Karpas-422 (cell line): ENCODE measurements at regions not wholly inside any gene's neighbourhood (a gene's known extent, or its start where the extent isn't known, plus 50 kb on each side); places are given as distances from the start of the nearest gene placed in this dataset.
"Not testable (repeated sequence)": the region's sequence is repeated elsewhere in the genome, so short reads cannot be mapped to it uniquely, and the experiment has no call there.

Experiments used
- DNase-seq: peaks from one replicate; pipeline ENCODE4 v3.0.0-alpha.2; 2015
- H2AFZ ChIP-seq: fragments of 200-600 bp; sonication (generic); 2 replicates; pipeline ENCODE4 v1.6.1; 2014; ENCODE audit warnings: antibody characterized with exemption, low read length, mixed read lengths
- H3K27ac ChIP-seq: fragments of 200-600 bp; sonication (generic); 2 replicates; pipeline ENCODE4 v1.5.1; 2014; ENCODE audit warnings: mild to moderate bottlenecking, low read length, moderate library complexity
- H3K27me3 ChIP-seq: fragments of 200-600 bp; sonication (generic); 2 replicates; pipeline ENCODE4 v1.6.1; 2014; ENCODE audit warnings: low read length, mixed read lengths
- H3K36me3 ChIP-seq: fragments of 200-600 bp; sonication (generic); 2 replicates; pipeline ENCODE4 v1.6.1; 2014; ENCODE audit warnings: low read length, mixed read lengths; ENCODE audit not compliant: insufficient read depth
- H3K4me1 ChIP-seq: fragments of 200-600 bp; sonication (generic); 2 replicates; pipeline ENCODE4 v1.6.1; 2014; ENCODE audit warnings: mild to moderate bottlenecking, low read length, mixed read lengths
- H3K4me2 ChIP-seq: fragments of 200-600 bp; sonication (generic); 2 replicates; pipeline ENCODE4 v1.6.1; 2014; ENCODE audit warnings: low read length, low read depth, mild to moderate bottlenecking; ENCODE audit not compliant: poor library complexity, severe bottlenecking
- H3K4me3 ChIP-seq: fragments of 200-600 bp; sonication (generic); 2 replicates; pipeline ENCODE4 v1.5.1; 2014; ENCODE audit warnings: mild to moderate bottlenecking, antibody characterized with exemption, low read length, mixed read lengths
- H3K79me2 ChIP-seq: fragments of 200-600 bp; sonication (generic); 2 replicates; pipeline ENCODE4 v1.6.1; 2014; ENCODE audit warnings: mild to moderate bottlenecking, low read length, mixed read lengths
- H3K9ac ChIP-seq: fragments of 200-600 bp; sonication (generic); 2 replicates; pipeline ENCODE4 v1.6.0; 2014; ENCODE audit warnings: low read length
- H3K9me2 ChIP-seq: fragments of 200-600 bp; sonication (generic), shearing (Covaris generic); replicated peaks from 2 replicates; pipeline ENCODE4 v1.6.0; 2014; ENCODE audit warnings: mild to moderate bottlenecking, low read length, moderate library complexity; ENCODE audit not compliant: insufficient read depth
- H3K9me3 ChIP-seq: fragments of 300-700, 200-600 bp; sonication (generic); 2 replicates; pipeline ENCODE4 v1.6.1; 2014; ENCODE audit warnings: low read length, mixed read lengths
- H4K20me1 ChIP-seq: fragments of 200-600 bp; sonication (generic); 2 replicates; pipeline ENCODE4 v1.6.1; 2014; ENCODE audit warnings: mild to moderate bottlenecking, antibody characterized with exemption, low read length, low read depth; ENCODE audit not compliant: insufficient read depth

- DNase-seq, result no peak
- no peaks in the 10 kb centered on the region for H3K9me3 ChIP-seq
Observed at GRCh38 chr17:70503449-70503848, 334.1 kb downstream of the KCNJ2 start.

DNA sequence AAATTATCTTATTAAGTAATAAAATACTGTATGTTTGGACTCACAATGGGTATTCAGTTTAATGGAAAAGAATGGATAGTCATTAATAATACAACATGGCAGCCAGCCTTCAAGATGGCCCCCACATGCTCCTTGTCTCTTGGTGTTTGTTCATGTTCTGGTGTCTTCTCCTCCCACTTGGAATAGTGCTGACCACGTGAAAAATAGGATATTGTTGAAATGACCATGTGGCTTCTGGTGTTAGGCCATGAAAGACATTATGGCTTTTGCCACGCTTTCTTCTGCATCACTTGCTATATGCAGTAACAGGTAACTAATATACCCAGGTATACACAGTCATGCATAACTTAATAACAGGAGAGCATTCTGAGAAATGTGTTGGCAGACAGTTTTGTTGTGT, 341.0 kb downstream of the KCNJ2 start:
- H3K4me1 ChIP-seq, result no peaks in the 10 kb centered on the region
- H2AFZ ChIP-seq, result no peak overlapping the region
- no peak overlapping the region for H3K27ac ChIP-seq
- no peaks in the 10 kb centered on the region for H3K27me3 ChIP-seq
- no peak for DNase-seq
- H3K36me3 ChIP-seq, result no peaks in the 10 kb centered on the region
- H3K4me2 ChIP-seq, result no peak overlapping the region
- H3K9me2 ChIP-seq, result no peaks in the 10 kb centered on the region
- H3K4me3 ChIP-seq, result no peak overlapping the region
- H4K20me1 ChIP-seq, result no peaks in the 10 kb centered on the region
- no peak overlapping the region for H3K9ac ChIP-seq
- no peaks in the 10 kb centered on the region for H3K9me3 ChIP-seq
- no peaks in the 10 kb centered on the region for H3K79me2 ChIP-seq

More at GRCh38 chr17:70503449-70503848, 334.1 kb downstream of the KCNJ2 start:
- H4K20me1 ChIP-seq, result no peaks in the 10 kb centered on the region
- H3K27me3 ChIP-seq, result no peaks in the 10 kb centered on the region
- no peak overlapping the region for H3K9ac ChIP-seq
- no peaks in the 10 kb centered on the region for H3K79me2 ChIP-seq
- no peaks in the 10 kb centered on the region for H3K36me3 ChIP-seq
- H3K4me3 ChIP-seq, result no peak overlapping the region
- no peaks in the 10 kb centered on the region for H3K9me2 ChIP-seq
- no peak overlapping the region for H2AFZ ChIP-seq
- no peak overlapping the region for H3K27ac ChIP-seq
- H3K4me1 ChIP-seq, result no peaks in the 10 kb centered on the region
- no peak overlapping the region for H3K4me2 ChIP-seq

DNA sequence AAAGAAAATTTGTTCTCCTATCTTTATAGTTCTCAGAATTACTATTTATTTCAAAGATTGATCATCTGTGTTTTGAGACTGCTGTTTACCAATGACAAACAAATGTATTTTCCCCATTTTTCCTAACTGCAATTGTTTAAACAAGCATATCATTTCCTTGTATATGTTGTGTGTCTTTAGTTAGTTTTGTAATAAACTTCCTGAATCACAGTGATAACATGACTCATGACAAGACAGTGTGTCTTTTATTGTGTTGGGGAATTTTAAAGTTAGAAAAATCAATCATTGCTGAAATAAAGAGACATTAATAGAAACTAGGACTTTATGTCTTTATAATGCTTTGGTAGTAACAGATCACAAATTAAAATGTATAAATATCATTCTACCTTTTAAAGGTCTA, 348.5 kb downstream of the KCNJ2 start:
- no peaks in the 10 kb centered on the region for H3K27me3 ChIP-seq
- H3K4me3 ChIP-seq, result no peak overlapping the region
- H3K4me1 ChIP-seq, result no peaks in the 10 kb centered on the region
- no peaks in the 10 kb centered on the region for H3K36me3 ChIP-seq
- H3K9me3 ChIP-seq, result no peaks in the 10 kb centered on the region
- DNase-seq, result no peak
- no peaks in the 10 kb centered on the region for H4K20me1 ChIP-seq
- no peak overlapping the region for H3K9ac ChIP-seq
- H3K9me2 ChIP-seq, result no peaks in the 10 kb centered on the region
- no peak overlapping the region for H2AFZ ChIP-seq
- H3K79me2 ChIP-seq, result no peaks in the 10 kb centered on the region
- no peak overlapping the region for H3K27ac ChIP-seq
- H3K4me2 ChIP-seq, result no peak overlapping the region

- Histone ChIP-seq H3K9me3 (no peaks in the 10 kb centered on the region), H3K27ac (no peak overlapping the region), H3K9ac (no peak overlapping the region), H2AFZ (no peak overlapping the region), H3K9me2 (no peaks in the 10 kb centered on the region), H3K4me2 (no peak overlapping the region), H3K36me3 (no peaks in the 10 kb centered on the region), H3K4me3 (no peak overlapping the region), H3K79me2 (no peaks in the 10 kb centered on the region), H3K27me3 (no peaks in the 10 kb centered on the region), H3K4me1 (no peaks in the 10 kb centered on the region), H4K20me1 (no peaks in the 10 kb centered on the region)
- no peak for DNase-seq
Observed at GRCh38 chr17:70519300-70519699, 350.0 kb downstream of the KCNJ2 start.

GRCh38 chr17:70520447-70520846, 351.1 kb downstream of the KCNJ2 start:
- H3K4me3 ChIP-seq, result no peak overlapping the region
- no peaks in the 10 kb centered on the region for H3K79me2 ChIP-seq
- H3K4me1 ChIP-seq, result no peaks in the 10 kb centered on the region
- H3K9ac ChIP-seq, result no peak overlapping the region
- no peaks in the 10 kb centered on the region for H4K20me1 ChIP-seq
- no peak overlapping the region for H3K27ac ChIP-seq
- H3K27me3 ChIP-seq, result no peaks in the 10 kb centered on the region
- DNase-seq, result no peak
- no peaks in the 10 kb centered on the region for H3K9me2 ChIP-seq
- H3K4me2 ChIP-seq, result no peak overlapping the region
- no peaks in the 10 kb centered on the region for H3K9me3 ChIP-seq
- no peak overlapping the region for H2AFZ ChIP-seq
- no peaks in the 10 kb centered on the region for H3K36me3 ChIP-seq

DNA sequence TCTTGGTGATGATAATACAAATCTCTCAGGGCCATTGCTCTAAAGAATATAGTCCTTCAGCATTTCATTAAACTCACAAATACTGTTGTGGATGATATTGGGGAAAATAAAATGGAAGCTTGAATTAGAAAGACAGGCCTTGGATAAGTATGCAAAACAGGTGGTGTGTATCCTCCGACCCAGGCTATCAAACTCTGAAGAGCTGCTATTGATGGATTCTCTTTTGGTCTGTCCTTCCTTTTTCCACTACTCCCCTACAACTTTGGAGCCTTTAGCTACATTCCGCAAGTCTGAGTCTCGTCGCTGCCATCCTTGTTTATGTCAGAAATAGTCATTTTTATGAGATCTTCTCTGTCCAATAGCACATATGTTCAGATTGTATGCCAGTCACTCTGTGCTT, 351.6 kb downstream of the KCNJ2 start:
- no peaks in the 10 kb centered on the region for H3K9me3 ChIP-seq
- H2AFZ ChIP-seq, result no peak overlapping the region
- no peak overlapping the region for H3K9ac ChIP-seq
- no peaks in the 10 kb centered on the region for H4K20me1 ChIP-seq
- no peak overlapping the region for H3K4me3 ChIP-seq
- H3K9me2 ChIP-seq, result no peaks in the 10 kb centered on the region
- no peaks in the 10 kb centered on the region for H3K27me3 ChIP-seq
- H3K27ac ChIP-seq, result no peak overlapping the region
- DNase-seq, result no peak
- no peaks in the 10 kb centered on the region for H3K4me1 ChIP-seq
- no peak overlapping the region for H3K4me2 ChIP-seq
- no peaks in the 10 kb centered on the region for H3K79me2 ChIP-seq
- H3K36me3 ChIP-seq, result no peaks in the 10 kb centered on the region

- Histone ChIP-seq H3K4me3 (no peak overlapping the region), H3K79me2 (no peaks in the 10 kb centered on the region), H3K4me2 (no peak overlapping the region), H3K9ac (no peak overlapping the region), H3K27me3 (no peaks in the 10 kb centered on the region), H2AFZ (no peak overlapping the region), H3K9me3 (no peaks in the 10 kb centered on the region), H3K9me2 (no peaks in the 10 kb centered on the region), H3K36me3 (no peaks in the 10 kb centered on the region), H4K20me1 (no peaks in the 10 kb centered on the region), H3K27ac (no peak overlapping the region), H3K4me1 (no peaks in the 10 kb centered on the region)
- DNase-seq, result no peak
Observed at GRCh38 chr17:70521821-70522256, 352.5 kb downstream of the KCNJ2 start.

DNA sequence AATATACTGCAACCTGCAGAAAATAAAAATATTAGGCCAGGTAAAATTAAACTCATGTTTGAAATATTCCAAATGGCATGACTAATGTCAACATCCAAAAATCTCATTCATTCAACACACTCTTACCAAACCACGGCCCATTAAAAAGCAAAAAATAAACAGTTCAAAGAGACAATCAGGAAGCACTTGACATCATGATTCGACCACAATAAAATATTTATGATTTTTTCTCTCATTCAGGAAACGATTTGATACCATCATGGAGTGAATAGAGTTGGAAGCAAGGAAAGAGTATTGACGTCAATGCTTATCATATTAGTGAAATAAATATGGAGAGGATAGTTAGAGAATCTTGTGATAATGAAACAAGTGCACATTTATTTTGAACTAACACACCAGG, 354.1 kb downstream of the KCNJ2 start:
- no peak for DNase-seq
- Histone ChIP-seq H3K4me1 (no peaks in the 10 kb centered on the region), H3K36me3 (no peaks in the 10 kb centered on the region), H3K27ac (no peak overlapping the region), H3K9me3 (no peaks in the 10 kb centered on the region), H2AFZ (no peak overlapping the region), H4K20me1 (no peaks in the 10 kb centered on the region), H3K4me2 (no peak overlapping the region), H3K9ac (no peak overlapping the region), H3K9me2 (no peaks in the 10 kb centered on the region), H3K79me2 (no peaks in the 10 kb centered on the region), H3K27me3 (no peaks in the 10 kb centered on the region), H3K4me3 (no peak overlapping the region)

GRCh38 chr17:70525035-70525434, 355.7 kb downstream of the KCNJ2 start:
- not testable (repeated sequence) for H3K36me3 ChIP-seq, H3K4me3 ChIP-seq, DNase-seq, H2AFZ ChIP-seq, H4K20me1 ChIP-seq, H3K79me2 ChIP-seq, H3K9me3 ChIP-seq, H3K4me1 ChIP-seq, H3K9me2 ChIP-seq, H3K4me2 ChIP-seq, H3K9ac ChIP-seq, H3K27me3 ChIP-seq, H3K27ac ChIP-seq
